NCI-H146 treated with DMSO at 0.1 percent for 48 hours (cell line): ENCODE measurements at regions not wholly inside any gene's neighbourhood (a gene's known extent, or its start where the extent isn't known, plus 50 kb on each side); places are given as distances from the start of the nearest gene placed in this dataset.

Source experiments
- DNase-seq: peaks from one replicate; lab custom pipeline; 2025; ENCODE audit not compliant: unreplicated experiment; lab: John Stamatoyannopoulos, UW

DNA sequence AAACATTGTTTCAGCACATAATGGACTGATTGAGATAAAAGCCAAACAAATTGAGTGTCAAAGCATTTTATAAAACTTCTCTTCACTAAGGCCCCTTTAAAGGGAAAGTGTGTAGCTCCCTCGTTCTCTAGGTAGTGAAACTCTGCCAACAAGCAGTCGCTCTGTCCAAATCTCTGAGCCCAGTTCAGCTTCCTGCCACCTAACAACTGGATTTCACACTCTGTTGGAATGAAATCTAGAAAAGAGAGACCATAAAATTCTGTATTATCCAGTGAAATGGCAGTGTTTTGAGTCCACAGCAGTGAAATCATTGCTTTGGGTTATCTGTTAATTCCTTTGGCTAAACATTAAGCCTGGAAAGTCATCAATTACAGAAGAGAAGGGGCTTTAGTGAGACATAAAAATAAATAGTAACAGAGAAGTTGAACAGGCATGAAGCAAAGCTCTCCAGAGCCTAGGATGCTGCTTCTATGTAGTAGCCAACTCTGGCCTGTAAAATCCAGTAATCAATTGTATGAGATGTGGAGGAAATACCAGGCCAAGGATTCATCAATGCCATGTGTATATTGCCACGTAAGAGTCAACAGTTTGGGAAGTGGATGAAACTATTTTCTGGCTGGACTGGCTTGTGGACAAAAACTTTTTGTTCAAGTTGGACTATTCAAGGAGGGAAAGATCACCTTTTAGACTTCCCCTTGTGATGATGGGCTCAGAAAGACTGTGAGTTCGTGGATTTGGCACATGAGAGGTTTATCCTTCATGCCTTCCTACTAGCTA is 122.5 kb downstream of the WIF1 start:
- no peak for DNase-seq

DNA sequence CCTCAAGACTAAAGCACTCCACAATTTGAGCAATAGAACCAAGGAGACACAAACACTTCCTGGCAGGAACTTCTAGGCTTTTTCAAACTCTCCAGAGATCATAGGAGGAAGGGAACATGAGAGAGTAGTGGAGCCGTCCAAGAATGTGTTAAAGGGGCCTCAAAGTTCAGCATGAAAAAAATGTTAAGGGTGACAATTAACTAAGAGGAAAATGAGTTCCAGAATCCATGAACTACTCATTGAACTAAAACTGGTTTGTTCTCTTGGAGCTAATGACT is 122.0 kb downstream of the WIF1 start:
- DNase-seq, result no peak
